ENCODE measurements at regions not wholly inside any gene's neighbourhood (a gene's known extent, or its start where the extent isn't known, plus 50 kb on each side); places are given as distances from the start of the nearest gene placed in this dataset.
"Not testable (repeated sequence)": the region's sequence is repeated elsewhere in the genome, so short reads cannot be mapped to it uniquely, and the experiment has no call there.

DNA sequence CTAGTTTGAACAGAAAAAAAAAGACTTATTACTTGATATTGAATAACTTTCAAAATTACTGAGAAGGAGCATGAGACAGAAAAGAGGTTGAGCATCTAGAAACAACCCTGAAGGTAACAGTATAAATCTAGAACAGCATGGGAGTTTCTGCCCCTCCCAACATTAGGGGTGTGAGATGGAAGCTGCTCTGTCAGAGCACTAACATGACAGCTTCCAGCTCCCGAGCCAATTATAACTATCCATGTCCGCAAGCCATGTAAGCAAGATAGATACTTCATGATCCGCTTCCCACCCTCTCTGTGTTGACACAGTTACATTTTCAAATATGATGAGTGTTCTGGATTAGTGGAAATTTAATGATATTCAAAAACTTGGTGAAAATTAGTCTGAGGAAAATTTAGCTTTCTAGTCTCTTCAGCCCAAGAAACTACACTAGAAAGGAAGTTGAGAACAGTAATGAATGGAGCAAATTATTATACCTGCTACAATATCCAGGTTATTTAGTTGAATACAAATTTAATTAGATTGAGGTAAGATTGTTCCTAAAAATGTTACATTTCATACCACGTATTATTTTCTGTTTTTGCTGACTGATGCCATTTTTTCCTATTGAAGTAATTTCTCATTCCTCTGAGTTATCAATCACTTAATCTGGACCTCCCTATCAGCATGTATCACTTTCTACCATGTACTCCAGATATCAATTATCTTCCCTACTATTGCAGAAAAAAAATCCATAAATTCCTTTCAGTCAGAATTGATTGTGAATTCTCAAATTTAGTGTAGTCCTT, 129.3 kb upstream of the SLIT2 start:
- no peak for DNase-seq

DNA sequence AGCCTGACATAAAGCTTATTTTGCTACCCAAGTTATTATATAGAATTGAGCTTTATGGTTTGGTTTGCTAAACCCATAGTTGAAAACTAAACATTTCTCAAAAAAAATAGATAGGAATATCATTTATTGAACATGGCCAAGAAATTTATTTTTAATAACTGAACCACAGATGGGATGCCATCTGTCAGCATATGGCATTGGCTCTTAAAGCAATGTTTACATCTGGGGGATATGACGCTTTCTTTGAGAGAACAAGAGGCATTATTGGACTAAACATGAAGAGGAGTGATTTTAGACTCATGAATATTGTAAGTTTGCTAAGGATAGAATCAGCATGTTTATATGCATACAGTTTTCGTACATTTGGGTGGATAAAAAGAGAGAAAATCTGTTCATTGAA, 132.6 kb upstream of the SLIT2 start:
- no peak for DNase-seq

- no peak for DNase-seq
These were observed 142.3 kb upstream of the SLIT2 start for GRCh38 chr4:20109391-20109790.

- no peak for DNase-seq
These were observed 144.8 kb upstream of the SLIT2 start for GRCh38 chr4:20106921-20107320.

- no peak for DNase-seq
These were observed 149.9 kb upstream of the SLIT2 start for GRCh38 chr4:20101831-20102230.

DNA sequence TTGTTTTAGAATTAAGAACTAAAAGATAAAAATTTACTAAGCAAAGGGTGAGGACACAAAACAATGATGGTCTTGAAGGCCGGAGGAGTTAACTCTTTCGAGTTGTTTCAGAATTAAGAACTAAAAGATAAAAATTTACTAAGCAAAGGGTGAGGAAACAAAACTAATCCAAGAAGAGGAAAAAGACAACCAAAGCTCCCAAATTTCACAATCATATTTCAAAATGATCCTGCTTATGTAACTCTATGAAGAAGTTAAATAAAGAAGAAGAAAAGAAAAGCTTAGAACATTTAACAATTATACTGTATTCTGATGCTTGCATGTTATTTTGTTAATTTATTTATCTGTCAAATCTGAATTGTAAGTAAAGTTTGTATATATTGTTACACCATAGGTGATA, 154.8 kb upstream of the SLIT2 start:
- no peak for DNase-seq

- DNase-seq, result no peak
These were observed 155.7 kb upstream of the SLIT2 start for GRCh38 chr4:20095805-20096541.

- no peak for DNase-seq
These were observed 159.9 kb upstream of the SLIT2 start for GRCh38 chr4:20091781-20092180.

- DNase-seq, result no peak
These were observed 164.2 kb upstream of the SLIT2 start for GRCh38 chr4:20087522-20087911.

DNA sequence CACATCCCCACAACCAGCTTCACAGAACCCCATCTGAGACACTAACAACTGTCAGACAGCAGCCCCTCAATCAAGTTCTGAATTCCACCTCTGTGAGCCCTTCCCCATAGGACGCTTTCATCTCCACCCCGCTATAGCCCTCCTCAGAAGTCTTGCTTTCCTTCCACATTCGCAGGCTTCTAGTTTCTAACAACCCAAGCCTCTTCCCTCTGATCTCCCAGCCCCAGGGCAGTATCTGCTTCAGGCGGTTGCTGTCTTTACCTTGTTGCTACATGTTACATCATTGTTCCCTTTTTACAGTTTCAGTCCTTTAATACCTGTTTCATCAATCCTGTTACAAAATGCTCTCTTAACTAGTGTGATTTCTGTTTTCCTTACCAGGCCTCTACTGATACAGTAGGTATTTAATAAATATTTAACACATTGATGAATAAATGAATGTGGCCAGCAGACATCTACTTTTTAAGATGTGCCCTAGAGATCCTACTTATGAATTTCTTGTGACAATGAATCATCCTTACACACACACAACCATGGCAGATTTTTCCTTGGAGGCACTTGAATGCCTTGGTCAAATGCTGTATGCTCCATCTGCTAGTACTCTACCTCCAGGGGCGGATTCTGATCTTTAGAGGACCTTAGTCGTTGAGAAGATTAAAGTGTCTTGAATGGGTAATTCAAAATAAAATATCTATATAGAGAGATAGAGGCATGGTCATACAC, 164.7 kb upstream of the SLIT2 start:
- DNase-seq, result no peak

DNA sequence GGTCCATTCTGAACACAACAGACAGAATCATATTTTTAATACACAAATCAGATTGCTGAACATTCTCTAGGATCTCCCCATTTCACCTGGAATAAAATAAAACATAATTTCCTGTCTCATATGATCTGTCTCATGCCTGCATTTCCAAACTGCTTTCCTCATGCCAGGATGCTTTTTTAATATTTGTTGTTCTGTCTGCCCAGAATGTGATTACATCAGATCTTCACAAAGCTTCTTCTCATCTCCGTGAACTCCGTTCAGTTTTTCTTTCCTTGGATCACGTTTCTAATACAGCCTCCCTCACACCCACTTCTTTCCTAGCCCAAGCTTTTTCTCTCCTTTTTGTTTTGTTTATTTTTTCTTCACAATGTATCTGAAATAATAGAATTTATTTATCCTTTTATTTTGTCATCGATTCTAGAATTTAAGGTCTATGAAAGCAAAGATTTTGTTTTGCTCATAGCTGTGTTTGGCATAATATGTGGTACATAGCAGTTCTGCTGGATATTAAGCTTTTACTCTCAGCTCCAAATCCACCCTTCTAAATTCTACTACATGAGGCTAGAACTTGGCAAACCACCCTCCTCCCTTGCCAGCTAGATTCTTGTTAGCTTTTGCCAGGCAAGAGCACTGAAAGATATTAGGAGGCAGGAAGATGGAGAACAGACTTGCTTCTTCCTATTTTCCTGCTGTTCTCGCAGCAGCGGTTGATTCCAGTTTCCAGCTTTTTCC, 165.5 kb upstream of the SLIT2 start:
- DNase-seq, result no peak

DNA sequence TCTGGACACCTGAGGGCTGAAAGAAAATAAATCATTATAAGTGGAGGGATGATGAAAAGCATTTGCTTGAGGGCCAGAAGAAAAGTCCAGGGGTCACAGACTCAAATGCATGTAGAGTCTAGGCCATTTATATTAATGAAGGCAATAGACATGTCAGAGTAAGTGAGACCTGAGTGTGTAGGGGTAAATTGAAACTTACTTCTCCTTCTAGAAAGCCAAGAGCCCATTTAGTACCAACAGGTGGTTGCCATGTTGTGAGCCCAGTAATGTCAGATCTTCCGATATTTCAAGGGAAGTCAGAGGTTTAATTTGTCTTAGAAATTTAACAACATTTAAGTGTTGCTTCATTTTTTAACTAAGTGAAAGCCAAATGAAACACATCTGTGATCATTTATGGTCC, 166.1 kb upstream of the SLIT2 start:
- DNase-seq, result no peak

DNA sequence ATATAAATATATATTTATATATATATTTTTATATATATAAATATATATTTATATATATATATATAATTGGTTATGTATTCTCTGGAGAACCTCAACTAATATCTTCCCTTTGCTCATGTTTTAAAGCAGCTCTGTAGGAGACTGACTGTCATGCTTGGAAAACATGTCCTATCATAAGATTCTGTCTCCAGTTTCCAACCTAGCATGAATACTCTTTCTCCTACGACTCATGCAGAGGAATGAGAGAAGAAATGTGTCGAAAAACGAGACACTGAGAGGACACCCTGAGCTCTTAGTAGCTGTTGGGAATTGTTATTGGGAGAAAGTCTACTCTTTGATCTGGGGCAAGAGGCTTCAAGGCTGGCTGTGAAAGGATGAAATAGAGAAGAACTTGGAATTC, 166.5 kb upstream of the SLIT2 start:
- no peak for DNase-seq

- DNase-seq, result no peak
These were observed 167.2 kb upstream of the SLIT2 start for GRCh38 chr4:20084488-20084887.

- no peak for DNase-seq
These were observed 173.1 kb upstream of the SLIT2 start for GRCh38 chr4:20078644-20079043.

DNA sequence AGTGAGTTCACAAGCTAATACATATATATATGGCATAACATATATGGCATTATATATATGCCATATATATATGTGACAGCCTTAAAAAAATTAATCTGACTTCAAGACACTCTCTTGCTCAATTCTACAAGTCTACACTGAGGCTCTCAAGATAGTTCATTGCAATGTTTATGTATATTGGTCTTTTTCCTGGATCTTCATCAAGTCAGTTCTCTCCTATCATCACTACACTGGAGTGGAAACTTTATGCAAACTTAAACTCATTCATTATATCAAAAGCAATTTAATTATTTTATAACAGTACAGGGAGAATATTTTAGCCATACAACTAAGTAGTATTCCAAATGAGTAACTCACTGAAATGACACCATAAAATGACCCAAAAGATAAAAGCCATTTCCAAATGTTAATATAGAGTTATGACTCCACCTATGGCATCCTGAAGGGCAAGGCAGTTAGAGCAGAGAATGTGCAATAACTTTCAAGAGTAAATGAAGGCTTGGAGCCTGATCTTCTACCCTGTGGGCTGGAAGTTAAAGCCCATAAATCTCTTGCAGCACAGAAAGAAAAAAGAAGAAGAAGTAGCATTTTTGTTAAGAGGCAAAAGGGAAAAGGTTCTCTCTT, 176.3 kb upstream of the SLIT2 start:
- no peak for DNase-seq

DNA sequence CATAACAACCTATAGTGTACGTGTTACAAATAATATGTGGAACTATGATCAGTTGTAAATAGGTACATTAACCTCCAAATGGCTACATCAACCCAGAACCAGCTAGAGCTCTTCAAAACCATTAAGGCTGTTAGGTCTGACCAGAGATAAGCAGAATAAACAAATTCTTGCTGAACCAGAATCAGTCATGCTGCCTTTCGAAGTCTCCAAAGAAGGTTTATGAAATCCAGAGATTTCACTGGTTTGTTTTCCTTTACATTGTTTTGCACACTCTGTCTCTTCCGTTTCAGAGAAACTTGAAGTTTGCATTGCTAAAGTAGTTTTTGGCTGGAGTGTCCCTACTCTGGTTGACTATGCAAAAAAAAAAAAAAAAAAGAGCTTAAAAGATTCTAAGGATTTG, 177.3 kb upstream of the SLIT2 start:
- no peak for DNase-seq

GRCh38 chr4:20065952-20066351, 185.8 kb upstream of the SLIT2 start:
- no peak for DNase-seq

GRCh38 chr4:20062857-20063256, 188.8 kb upstream of the SLIT2 start:
- not testable (repeated sequence) for DNase-seq

- DNase-seq, result no peak
These were observed 189.7 kb upstream of the SLIT2 start for GRCh38 chr4:20062054-20062453.

- DNase-seq, result no peak
These were observed 200.9 kb upstream of the SLIT2 start for GRCh38 chr4:20050768-20051167.

DNA sequence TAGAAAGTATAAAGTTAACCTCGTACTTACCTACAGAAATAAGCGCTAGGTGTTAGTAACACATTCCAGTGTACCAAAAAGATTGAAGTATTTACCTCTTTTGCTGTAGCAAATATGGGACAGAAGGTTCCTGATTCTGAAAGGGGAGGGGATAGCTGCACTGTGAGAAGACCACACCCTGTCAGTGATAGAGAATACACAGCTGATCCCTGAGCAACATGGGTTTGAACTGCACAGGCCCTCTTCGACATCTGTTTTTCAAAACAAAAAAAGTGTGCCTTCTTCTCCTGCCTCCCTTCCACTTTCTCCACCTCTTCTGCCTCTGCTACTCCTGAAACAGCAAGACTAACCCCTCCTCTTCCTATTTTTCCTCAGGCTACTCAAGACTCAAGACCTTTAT, 201.8 kb upstream of the SLIT2 start:
- DNase-seq, result no peak

All from DMS 273 treated with DMSO at 0.1 percent for 48 hours (cell line).